HG02884 (cell line): ENCODE measurements at regions not wholly inside any gene's neighbourhood (a gene's known extent, or its start where the extent isn't known, plus 50 kb on each side); places are given as distances from the start of the nearest gene placed in this dataset.

Source experiments
- ATAC-seq: cut with Tn5 transposase; IDR thresholded peaks from one replicate; pipeline ENCODE4 v1.9.1; 2021; ENCODE audit warnings: mild to moderate bottlenecking, moderate library complexity; ENCODE audit not compliant: unreplicated experiment

- no peak for ATAC-seq
These were observed 121.9 kb downstream of the TMEM18 start for GRCh38 chr2:555164-555922.

- ATAC-seq = no peak
These were observed 122.8 kb downstream of the TMEM18 start for GRCh38 chr2:554444-554843.

- no peak for ATAC-seq
These were observed 124.3 kb downstream of the TMEM18 start for GRCh38 chr2:552906-553305.

GRCh38 chr2:551621-552020 is 125.6 kb downstream of the TMEM18 start:
- no peak for ATAC-seq

- no peak for ATAC-seq
These were observed 126.2 kb downstream of the TMEM18 start for GRCh38 chr2:550860-551567.

- ATAC-seq = no peak
These were observed 131.2 kb downstream of the TMEM18 start for GRCh38 chr2:545711-546650.

GRCh38 chr2:545228-545627 is 132.0 kb downstream of the TMEM18 start:
- ATAC-seq = no peak

GRCh38 chr2:538646-539045 is 138.6 kb downstream of the TMEM18 start:
- no peak for ATAC-seq

GRCh38 chr2:535222-535621 is 142.0 kb downstream of the TMEM18 start:
- no peak for ATAC-seq

- no peak for ATAC-seq
These were observed 147.4 kb downstream of the TMEM18 start for GRCh38 chr2:529852-530251.

- no peak for ATAC-seq
These were observed 147.8 kb downstream of the TMEM18 start for GRCh38 chr2:529424-529823.

- no peak for ATAC-seq
These were observed 149.6 kb downstream of the TMEM18 start for GRCh38 chr2:527581-527980.

- no peak for ATAC-seq
These were observed 150.3 kb downstream of the TMEM18 start for GRCh38 chr2:526918-527317.

GRCh38 chr2:525611-526010 is 151.6 kb downstream of the TMEM18 start:
- ATAC-seq = no peak

- no peak for ATAC-seq
These were observed 152.2 kb downstream of the TMEM18 start for GRCh38 chr2:525021-525420.

- ATAC-seq = no peak
These were observed 152.8 kb downstream of the TMEM18 start for GRCh38 chr2:524442-524841.

GRCh38 chr2:523698-524270 is 153.4 kb downstream of the TMEM18 start:
- ATAC-seq = no peak

- ATAC-seq = no peak
These were observed 154.4 kb downstream of the TMEM18 start for GRCh38 chr2:522776-523175.

GRCh38 chr2:521853-522530 is 155.2 kb downstream of the TMEM18 start:
- no peak for ATAC-seq

- ATAC-seq = no peak
These were observed 156.4 kb downstream of the TMEM18 start for GRCh38 chr2:520663-521340.
